Mucosa of rectum (tissue), 2 donors: ENCODE measurements at regions not wholly inside any gene's neighbourhood (a gene's known extent, or its start where the extent isn't known, plus 50 kb on each side); places are given as distances from the start of the nearest gene placed in this dataset.

Experiments used
- H3K27ac ChIP-seq, 2 donors: one replicate each; pipeline ENCODE4 v1.7.0; 2013; ENCODE audit warnings: inconsistent platforms in 2 of 2, low read depth in 2 of 2, low read length in 2 of 2
- H3K27me3 ChIP-seq, 2 donors: one replicate each; pipeline ENCODE4 v1.7.0; 2013; ENCODE audit warnings: low read length in 2 of 2; ENCODE audit not compliant: control insufficient read depth in 2 of 2, insufficient read depth in 2 of 2
- H3K36me3 ChIP-seq, 2 donors: one replicate each; pipeline ENCODE4 v1.7.0; 2013; ENCODE audit warnings: low read length in 2 of 2; ENCODE audit not compliant: control insufficient read depth in 2 of 2, insufficient read depth in 2 of 2
- H3K4me1 ChIP-seq, 2 donors: one replicate each; pipeline ENCODE4 v1.7.0; 2013; ENCODE audit warnings: low read length in 2 of 2, mild to moderate bottlenecking in 1 of 2; ENCODE audit not compliant: control insufficient read depth in 2 of 2, insufficient read depth in 2 of 2
- H3K4me3 ChIP-seq, 2 donors: one replicate each; pipeline ENCODE4 v1.7.0; 2013; ENCODE audit warnings: low read length in 2 of 2
- H3K9ac ChIP-seq, 2 donors: one replicate each; pipeline ENCODE4 v1.7.0; 2013; ENCODE audit warnings: low read length in 2 of 2, low read depth in 1 of 2, mild to moderate bottlenecking in 1 of 2
- H3K9me3 ChIP-seq, 2 donors: one replicate each; pipeline ENCODE4 v1.7.0; 2013; ENCODE audit warnings: low read length in 2 of 2; ENCODE audit not compliant: control insufficient read depth in 2 of 2
- donor health status: healthy.
- donor health status: Normal muscosa, but diverticular disease.

- Histone ChIP-seq H3K9me3 (no peaks in the 10 kb centered on the region), H3K4me1 (no peaks in the 10 kb centered on the region), H3K27ac (no peak overlapping the region), H3K9ac (no peak overlapping the region), H3K4me3 (no peak overlapping the region), H3K36me3 (no peaks in the 10 kb centered on the region), H3K27me3 (no peaks in the 10 kb centered on the region)
Observed at GRCh38 chr18:78071776-78072175, 822.1 kb downstream of the GALR1 start.

- Histone ChIP-seq H3K27me3 (no peaks in the 10 kb centered on the region), H3K4me1 (no peaks in the 10 kb centered on the region), H3K4me3 (no peak overlapping the region), H3K9me3 (no peaks in the 10 kb centered on the region), H3K27ac (no peak overlapping the region), H3K36me3 (no peaks in the 10 kb centered on the region), H3K9ac (no peak overlapping the region)
Observed at GRCh38 chr18:78072375-78072774, 822.7 kb downstream of the GALR1 start.

DNA sequence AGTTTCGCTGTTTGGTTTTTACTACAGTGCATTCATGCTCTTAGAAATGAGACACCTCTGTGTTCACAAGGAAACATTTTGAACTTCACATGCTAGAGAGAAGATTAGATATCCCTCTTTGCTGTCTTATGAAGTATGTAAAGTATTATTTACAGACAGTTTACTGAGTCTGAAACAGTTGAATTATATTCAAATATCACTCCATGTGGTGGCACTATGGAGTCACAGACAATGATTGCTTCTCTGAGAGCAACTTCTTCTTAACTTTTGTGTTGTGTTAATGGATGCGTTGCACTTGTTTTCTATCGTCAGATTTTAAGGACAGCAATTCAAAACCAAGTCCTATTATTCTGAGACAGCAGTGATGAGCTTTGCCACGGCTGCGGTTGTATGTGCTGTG, 823.6 kb downstream of the GALR1 start:
- Histone ChIP-seq H3K36me3 (no peaks in the 10 kb centered on the region), H3K4me3 (no peak overlapping the region), H3K9me3 (no peaks in the 10 kb centered on the region), H3K9ac (no peak overlapping the region), H3K27ac (no peak overlapping the region), H3K27me3 (no peaks in the 10 kb centered on the region), H3K4me1 (no peaks in the 10 kb centered on the region)

DNA sequence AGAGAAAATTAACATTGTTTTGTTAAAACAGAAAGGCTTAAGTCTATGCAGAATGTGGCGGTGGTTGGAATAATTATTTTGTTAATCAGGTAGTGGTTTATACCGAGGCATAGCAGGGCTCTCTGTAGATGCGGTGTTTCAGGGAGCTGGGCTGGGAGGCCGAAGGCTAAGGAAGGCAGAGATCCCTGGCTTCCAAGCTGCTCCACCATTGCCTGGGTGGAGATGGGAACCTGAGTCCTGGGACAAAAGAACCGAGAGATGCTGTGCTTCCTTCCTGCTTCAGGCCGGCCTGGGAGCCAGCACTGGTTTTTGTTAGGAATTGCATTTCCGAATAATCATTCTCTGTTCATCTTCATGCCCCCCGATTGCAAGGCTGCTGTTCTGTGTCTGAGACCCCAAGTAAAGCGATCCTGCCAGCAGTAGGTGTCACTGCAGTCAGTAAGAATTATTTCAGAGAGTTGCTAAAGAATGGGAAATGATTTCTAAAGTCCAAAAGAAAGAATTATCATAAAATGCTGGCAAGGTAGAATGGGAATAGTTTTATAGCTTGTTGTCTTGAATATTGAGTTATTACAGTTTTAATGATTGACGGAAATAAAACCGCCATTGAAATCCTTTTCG, 824.9 kb downstream of the GALR1 start:
- no peak overlapping the region for H3K27ac ChIP-seq
- H3K9ac ChIP-seq, result no peak overlapping the region
- no peak overlapping the region for H3K4me3 ChIP-seq
- H3K4me1 ChIP-seq, result no peaks in the 10 kb centered on the region
- H3K9me3 ChIP-seq, result no peaks in the 10 kb centered on the region
- H3K36me3 ChIP-seq, result no peaks in the 10 kb centered on the region
- no peaks in the 10 kb centered on the region for H3K27me3 ChIP-seq

GRCh38 chr18:78080081-78080480, 830.4 kb downstream of the GALR1 start:
- H3K27ac ChIP-seq, result no peak overlapping the region
- H3K36me3 ChIP-seq, result no peaks in the 10 kb centered on the region
- H3K27me3 ChIP-seq, result no peaks in the 10 kb centered on the region
- no peak overlapping the region for H3K4me3 ChIP-seq
- H3K9ac ChIP-seq, result no peak overlapping the region
- H3K4me1 ChIP-seq, result no peaks in the 10 kb centered on the region
- no peaks in the 10 kb centered on the region for H3K9me3 ChIP-seq

DNA sequence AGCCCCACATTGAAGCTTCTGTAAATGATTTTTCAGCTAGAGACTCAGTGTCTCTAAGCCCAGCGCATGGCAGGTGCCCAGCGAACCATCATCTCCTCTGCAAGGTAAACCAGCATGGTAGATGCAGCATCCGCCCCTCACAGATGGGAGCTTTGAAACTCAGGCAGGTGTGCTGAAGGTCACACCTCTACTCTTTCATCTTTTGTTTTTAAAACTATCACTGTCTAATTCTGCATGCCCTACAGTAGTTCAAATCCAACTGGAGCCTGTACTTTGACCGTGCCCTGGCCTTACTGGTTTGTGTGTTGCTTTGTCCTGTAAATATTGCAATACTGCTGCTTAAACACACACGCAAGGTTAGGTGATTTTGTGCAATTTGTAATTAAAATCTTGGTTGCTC, 831.1 kb downstream of the GALR1 start:
- Histone ChIP-seq H3K27ac (no peak overlapping the region), H3K4me3 (no peak overlapping the region), H3K27me3 (no peaks in the 10 kb centered on the region), H3K36me3 (no peaks in the 10 kb centered on the region), H3K9ac (no peak overlapping the region), H3K9me3 (no peaks in the 10 kb centered on the region), H3K4me1 (no peaks in the 10 kb centered on the region)

DNA sequence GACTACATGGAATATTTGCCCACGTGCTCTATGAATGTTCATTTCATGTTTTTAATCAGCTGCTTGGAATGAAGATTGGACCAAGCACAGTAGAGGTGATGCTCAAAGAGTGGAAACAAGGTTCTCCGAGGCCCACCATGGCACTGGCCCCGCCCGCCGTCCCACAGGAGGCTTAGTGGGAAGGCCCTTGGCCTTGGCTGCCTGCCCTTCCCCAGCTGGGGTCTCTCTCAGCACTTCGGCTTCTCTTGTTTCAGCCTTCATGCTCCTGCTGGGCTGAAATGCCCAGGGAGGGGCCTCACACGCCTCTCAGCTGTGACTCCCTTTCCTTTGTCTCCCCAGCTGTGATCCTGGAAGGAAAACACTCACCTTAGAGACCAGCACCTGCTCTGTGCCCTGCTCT, 833.2 kb downstream of the GALR1 start:
- H3K4me1 ChIP-seq, result no peaks in the 10 kb centered on the region
- H3K4me3 ChIP-seq, result no peak overlapping the region
- no peak overlapping the region for H3K9ac ChIP-seq

DNA sequence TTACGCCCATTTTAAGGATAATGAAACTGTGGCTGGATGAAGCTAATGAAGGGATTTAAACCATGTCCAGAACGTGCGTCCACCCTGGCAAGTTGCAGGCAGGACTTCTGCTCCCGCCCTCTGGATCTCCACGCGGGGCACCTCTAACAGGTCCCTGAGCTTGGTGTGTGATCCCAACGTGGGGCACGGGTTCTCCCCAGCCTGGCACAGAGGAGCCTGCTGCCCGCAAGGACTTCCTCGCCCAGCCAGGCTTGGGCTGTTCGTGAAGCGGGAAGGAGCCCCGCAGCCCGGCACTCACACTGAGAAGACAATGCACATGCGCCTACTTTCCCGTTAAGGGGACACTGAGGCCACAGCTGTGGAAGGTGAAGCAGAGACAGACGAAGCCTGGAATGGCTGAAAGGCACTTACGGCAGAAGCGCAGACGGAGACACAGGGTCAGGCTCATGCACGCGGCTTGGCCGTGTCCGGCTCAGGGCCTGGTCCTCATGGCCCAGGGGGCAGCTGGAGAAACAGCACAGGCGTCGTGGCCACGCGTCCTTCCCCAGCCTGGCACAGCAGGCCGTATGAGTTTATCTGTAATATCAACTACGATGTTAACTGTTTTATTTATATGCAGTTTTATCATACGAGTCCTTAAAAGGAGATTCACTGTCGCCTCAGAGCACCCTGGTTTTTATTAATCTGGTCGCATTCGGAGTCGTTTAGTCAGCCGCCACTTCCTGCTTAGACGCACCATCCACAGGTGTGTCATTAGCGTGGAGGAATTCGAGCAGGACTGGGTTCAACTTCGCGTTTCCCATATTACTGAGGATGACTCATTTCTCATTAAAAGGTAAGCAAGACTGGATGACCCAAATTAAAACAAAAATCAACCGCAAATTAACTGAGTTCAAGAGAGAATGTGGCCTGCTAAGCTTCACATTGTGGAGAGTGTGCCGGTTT, 835.9 kb downstream of the GALR1 start:
- Histone ChIP-seq H3K9ac (no peak overlapping the region), H3K4me3 (no peak overlapping the region), H3K27me3 (no peaks in the 10 kb centered on the region), H3K4me1 (no peaks in the 10 kb centered on the region), H3K27ac (no peak overlapping the region), H3K36me3 (no peaks in the 10 kb centered on the region), H3K9me3 (peaks cover 0 to 2% of the 10 kb centered on the region in 2 donors)

More for the DNA sequence above, 833.2 kb downstream of the GALR1 start:
- Histone ChIP-seq H3K27ac (no peak overlapping the region), H3K9me3 (peaks cover 0 to 2% of the 10 kb centered on the region in 2 donors), H3K27me3 (no peaks in the 10 kb centered on the region), H3K36me3 (no peaks in the 10 kb centered on the region)

DNA sequence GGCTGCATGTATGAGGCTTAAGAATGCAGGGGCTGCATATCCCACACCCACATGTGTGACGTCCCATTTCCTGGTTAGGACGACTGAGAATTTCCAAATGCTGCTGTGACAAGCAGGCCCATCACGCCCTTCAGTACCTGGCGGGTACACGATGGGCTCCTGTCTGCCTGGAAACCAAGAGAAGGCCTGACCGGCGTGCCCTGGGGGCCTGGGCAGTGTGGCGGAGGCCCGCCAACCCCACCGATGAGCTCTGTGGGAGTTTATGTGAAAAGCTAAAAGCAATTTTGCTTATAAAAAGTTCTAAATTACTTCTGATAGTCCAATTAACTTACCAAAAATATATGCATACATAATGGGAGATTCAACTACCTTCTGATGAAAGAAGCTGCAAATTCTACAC, 837.3 kb downstream of the GALR1 start:
- peaks cover 0 to 2% of the 10 kb centered on the region in 2 donors for H3K9me3 ChIP-seq
- no peaks in the 10 kb centered on the region for H3K27me3 ChIP-seq
- no peak overlapping the region for H3K4me3 ChIP-seq
- no peaks in the 10 kb centered on the region for H3K4me1 ChIP-seq
- no peaks in the 10 kb centered on the region for H3K36me3 ChIP-seq
- H3K9ac ChIP-seq, result no peak overlapping the region
- no peak overlapping the region for H3K27ac ChIP-seq

GRCh38 chr18:78087338-78087737, 837.7 kb downstream of the GALR1 start:
- Histone ChIP-seq H3K27ac (no peak overlapping the region), H3K9ac (no peak overlapping the region), H3K4me1 (no peaks in the 10 kb centered on the region), H3K27me3 (no peaks in the 10 kb centered on the region), H3K9me3 (peaks cover 0 to 2% of the 10 kb centered on the region in 2 donors), H3K4me3 (no peak overlapping the region), H3K36me3 (no peaks in the 10 kb centered on the region)
